ENCODE measurements at regions not wholly inside any gene's neighbourhood (a gene's known extent, or its start where the extent isn't known, plus 50 kb on each side); places are given as distances from the start of the nearest gene placed in this dataset.

DNA sequence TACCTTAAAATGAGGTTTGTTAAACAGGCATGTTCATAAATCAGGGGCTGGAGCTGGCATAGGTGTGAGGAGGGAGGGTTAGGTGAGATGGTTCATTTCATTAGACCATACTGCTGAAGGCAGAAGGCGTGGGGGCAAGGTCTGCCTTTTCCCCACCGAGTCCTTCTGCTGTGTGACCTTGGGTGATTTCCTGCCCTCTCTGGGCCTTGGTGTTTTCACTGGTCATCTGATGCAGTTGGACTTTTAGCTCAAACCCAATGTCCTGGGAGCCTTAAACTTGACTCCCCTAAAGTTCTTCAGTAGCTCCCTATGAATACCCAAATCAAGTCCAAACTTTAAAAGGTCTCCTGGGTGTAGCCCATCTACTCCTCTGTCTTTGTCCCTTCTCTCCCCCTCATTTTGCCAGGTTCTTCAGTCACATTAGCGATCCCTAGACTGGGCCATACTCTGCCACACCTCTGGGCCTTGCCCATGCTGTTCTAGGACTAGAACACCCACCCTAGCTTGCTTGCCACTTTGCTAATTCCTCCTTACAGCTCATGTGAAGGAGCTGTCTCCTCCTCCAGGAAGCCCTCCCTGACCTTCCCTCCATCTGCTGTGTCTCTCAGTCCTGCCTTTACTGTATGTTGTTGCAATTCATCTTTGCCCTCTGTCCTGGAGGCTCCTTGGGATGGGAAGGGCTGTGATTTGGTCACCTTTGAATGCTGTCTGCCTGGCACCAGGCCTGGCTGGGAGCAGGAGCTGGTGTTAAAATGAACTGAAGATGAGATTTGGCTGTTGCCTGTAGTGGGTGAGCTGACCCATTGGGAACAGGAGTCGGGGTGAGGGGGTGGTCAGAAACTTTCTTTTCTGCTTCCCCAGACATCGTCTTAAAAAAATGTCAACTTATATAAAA is 85.4 kb upstream of the HS6ST1 start:
- Mint-ChIP-seq H3K36me3 (no peaks in the 10 kb centered on the region), H3K27ac (no peak overlapping the region), H3K9me3 (peaks cover 0 to 2% (median 0%) of the 10 kb centered on the region in 11 donors), H3K4me1 (peaks cover 0 to 4% (median 0%) of the 10 kb centered on the region in 7 donors), H3K4me3 (no peak overlapping the region), H3K27me3 (peaks cover 0 to 35% (median 14%) of the 10 kb centered on the region in 5 donors)
- no peaks in the 10 kb centered on the region for H3K4me1 ChIP-seq (ENCODE audit: control insufficient read depth in 2 of 2, insufficient read depth in 2 of 2, low read length in 2 of 2)
- peaks cover 0 to 4% of the 10 kb centered on the region in 2 donors for H3K27me3 ChIP-seq (ENCODE audit: control insufficient read depth in 2 of 2, insufficient read depth in 2 of 2, low read length in 2 of 2)
- intact Hi-C loops (cut with micrococcal nuclease), result no loop called here
- H3K27ac ChIP-seq (ENCODE audit: low read depth, low read length), result no peak overlapping the region
- ATAC-seq, result no peak
- DNase-seq, result no peak
- H3K4me3 ChIP-seq (ENCODE audit: low read length), result no peak overlapping the region
- POLR2A ChIA-PET, result no interaction called here
- H3K9me3 ChIP-seq (ENCODE audit: control insufficient read depth in 2 of 3, low read length in 3 of 3), result no peaks in the 10 kb centered on the region
- no peaks in the 10 kb centered on the region for H3K36me3 ChIP-seq (ENCODE audit: control insufficient read depth in 2 of 3, insufficient read depth in 3 of 3, low read length in 3 of 3)
- CTCF ChIA-PET, result no interaction called here

DNA sequence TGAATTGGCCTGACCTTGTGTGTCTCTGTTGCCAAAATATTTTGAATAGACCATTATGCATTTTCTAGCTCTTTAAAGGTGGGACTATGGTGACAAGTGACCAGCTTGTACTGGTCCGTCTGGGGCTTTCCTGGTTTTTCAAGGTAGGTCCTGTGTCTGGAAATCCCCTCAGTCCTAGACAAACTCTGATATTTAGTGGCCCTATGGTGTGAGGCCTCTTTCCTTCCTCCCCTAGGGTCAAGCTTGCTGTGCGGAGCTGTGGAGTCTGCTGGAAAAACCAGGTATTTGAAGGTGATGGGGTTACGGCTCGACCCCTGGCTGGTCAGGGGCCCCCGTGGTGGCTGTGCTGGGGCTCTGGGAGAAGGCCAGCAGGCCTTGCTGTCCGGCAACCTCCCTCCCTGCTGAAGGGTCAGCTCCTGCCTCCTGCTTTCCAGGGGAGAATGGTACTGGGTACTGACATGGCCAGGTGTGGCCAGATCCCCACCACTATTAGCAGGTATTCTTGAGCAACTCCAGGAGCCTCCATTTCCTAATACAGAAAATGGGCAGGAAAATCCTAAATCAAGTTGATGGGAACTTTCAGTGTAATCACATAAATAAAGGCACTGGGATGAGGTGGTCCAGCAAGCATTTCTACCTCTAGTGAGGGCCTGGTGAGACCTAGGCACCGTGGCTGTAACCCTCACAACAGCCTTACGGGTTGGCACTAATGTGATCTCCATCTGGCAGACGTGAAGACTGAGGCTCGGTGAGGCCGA is 86.2 kb upstream of the HS6ST1 start:
- H3K4me1 ChIP-seq (ENCODE audit: control insufficient read depth in 2 of 2, insufficient read depth in 2 of 2, low read length in 2 of 2), result no peaks in the 10 kb centered on the region
- no peak overlapping the region for H3K4me3 Mint-ChIP-seq
- peaks cover 0 to 35% (median 8%) of the 10 kb centered on the region in 5 donors for H3K27me3 Mint-ChIP-seq
- no peaks in the 10 kb centered on the region for H3K9me3 ChIP-seq (ENCODE audit: control insufficient read depth in 2 of 3, low read length in 3 of 3)
- no peaks in the 10 kb centered on the region for H3K36me3 ChIP-seq (ENCODE audit: control insufficient read depth in 2 of 3, insufficient read depth in 3 of 3, low read length in 3 of 3)
- ATAC-seq (no peak), DNase-seq (no peak)
- peaks cover 0 to 2% (median 0%) of the 10 kb centered on the region in 7 donors for H3K4me1 Mint-ChIP-seq
- intact Hi-C loops (cut with micrococcal nuclease), result no loop called here
- no peak overlapping the region for H3K4me3 ChIP-seq (ENCODE audit: low read length)
- no peak overlapping the region for H3K27ac Mint-ChIP-seq
- H3K27me3 ChIP-seq (ENCODE audit: control insufficient read depth in 2 of 2, insufficient read depth in 2 of 2, low read length in 2 of 2), result peaks cover 0 to 4% of the 10 kb centered on the region in 2 donors
- peaks cover 0 to 2% (median 0%) of the 10 kb centered on the region in 11 donors for H3K9me3 Mint-ChIP-seq
- H3K36me3 Mint-ChIP-seq, result no peaks in the 10 kb centered on the region
- POLR2A ChIA-PET, result no interaction called here
- no peak overlapping the region for H3K27ac ChIP-seq (ENCODE audit: low read depth, low read length)
- CTCF ChIA-PET, result no interaction called here

DNA sequence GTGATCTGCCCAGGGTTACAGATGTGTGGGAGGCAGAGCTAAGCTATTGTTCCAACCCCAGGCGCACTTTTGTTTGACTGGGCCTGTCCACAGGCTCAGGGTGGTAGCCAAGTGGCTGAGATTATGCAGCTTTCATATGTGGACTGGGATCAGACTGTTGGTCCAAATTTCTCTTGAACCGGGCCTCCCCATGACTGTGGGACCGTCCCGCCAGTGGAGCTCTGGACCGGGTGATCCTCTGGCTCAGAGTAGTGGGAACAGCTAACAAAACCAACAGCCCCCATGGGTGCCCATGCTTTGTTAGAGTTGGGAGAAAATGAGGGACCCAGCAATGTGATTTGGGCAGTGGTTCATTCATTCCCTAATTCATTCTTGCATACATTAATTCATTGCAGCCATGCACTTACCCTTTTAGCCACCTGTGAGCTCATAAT is 86.8 kb upstream of the HS6ST1 start:
- intact Hi-C loops (cut with micrococcal nuclease), result no loop called here
- no peaks in the 10 kb centered on the region for H3K9me3 ChIP-seq (ENCODE audit: control insufficient read depth in 2 of 3, low read length in 3 of 3)
- peaks cover 0 to under 1% (median 0%) of the 10 kb centered on the region in 7 donors for H3K4me1 Mint-ChIP-seq
- ChIA-PET POLR2A (no interaction called here), CTCF (no interaction called here)
- no peaks in the 10 kb centered on the region for H3K36me3 ChIP-seq (ENCODE audit: control insufficient read depth in 2 of 3, insufficient read depth in 3 of 3, low read length in 3 of 3)
- no peaks in the 10 kb centered on the region for H3K36me3 Mint-ChIP-seq
- H3K27ac Mint-ChIP-seq, result peak overlapping the region in 1 of 9 donors; percentile 17
- no peaks in the 10 kb centered on the region for H3K4me1 ChIP-seq (ENCODE audit: control insufficient read depth in 2 of 2, insufficient read depth in 2 of 2, low read length in 2 of 2)
- peaks cover 0 to 1% (median 0%) of the 10 kb centered on the region in 11 donors for H3K9me3 Mint-ChIP-seq
- H3K27me3 ChIP-seq (ENCODE audit: control insufficient read depth in 2 of 2, insufficient read depth in 2 of 2, low read length in 2 of 2), result peaks cover 0 to 4% of the 10 kb centered on the region in 2 donors
- peaks cover 0 to 35% (median 6%) of the 10 kb centered on the region in 5 donors for H3K27me3 Mint-ChIP-seq
- DNase-seq (no peak), ATAC-seq (no peak)
- no peak overlapping the region for H3K4me3 Mint-ChIP-seq
- H3K27ac ChIP-seq (ENCODE audit: low read depth, low read length), result no peak overlapping the region
- no peak overlapping the region for H3K4me3 ChIP-seq (ENCODE audit: low read length)

DNA sequence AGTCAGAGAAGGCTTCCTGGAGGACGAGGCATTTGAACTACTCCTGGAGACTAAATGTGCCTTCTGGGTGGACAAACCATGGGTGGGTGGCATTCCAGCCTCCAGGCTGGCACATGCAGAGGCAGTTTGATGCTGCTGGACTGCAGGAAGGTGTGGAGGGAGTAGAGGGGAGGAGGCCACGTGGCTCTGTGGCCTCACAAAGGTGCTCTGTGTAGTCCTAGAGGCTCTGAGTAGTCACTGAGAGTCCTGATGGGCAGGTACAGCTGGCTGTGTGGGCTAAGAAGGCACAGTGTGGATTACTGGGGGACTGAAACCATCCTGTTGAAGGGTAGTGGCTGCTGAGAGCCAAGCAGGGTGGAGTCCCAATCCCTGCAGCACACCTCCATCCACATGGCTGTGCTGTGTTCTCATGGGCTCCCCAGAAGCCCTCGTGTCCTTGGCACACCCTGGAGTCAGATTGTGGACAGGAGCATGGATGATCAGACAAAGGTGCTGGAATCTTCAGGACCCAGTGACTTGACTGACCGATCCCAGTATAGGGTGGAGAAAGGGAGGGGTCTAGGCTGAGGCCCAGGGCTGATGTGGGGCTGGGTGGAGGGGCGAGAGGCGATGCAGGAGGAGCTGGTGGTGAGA is 87.4 kb upstream of the HS6ST1 start:
- POLR2A ChIA-PET, result no interaction called here
- H3K36me3 ChIP-seq (ENCODE audit: control insufficient read depth in 2 of 3, insufficient read depth in 3 of 3, low read length in 3 of 3), result no peaks in the 10 kb centered on the region
- no peaks in the 10 kb centered on the region for H3K9me3 Mint-ChIP-seq
- H3K27ac ChIP-seq (ENCODE audit: low read depth, low read length), result no peak overlapping the region
- CTCF ChIA-PET, result no interaction called here
- H3K4me1 Mint-ChIP-seq, result no peaks in the 10 kb centered on the region
- H3K4me3 ChIP-seq (ENCODE audit: low read length), result no peak overlapping the region
- ATAC-seq (no peak), DNase-seq (peak in 1 of 9 donors; percentile 11)
- H3K27ac Mint-ChIP-seq, result no peak overlapping the region
- no peaks in the 10 kb centered on the region for H3K9me3 ChIP-seq (ENCODE audit: control insufficient read depth in 2 of 3, low read length in 3 of 3)
- no peak overlapping the region for H3K4me3 Mint-ChIP-seq
- H3K4me1 ChIP-seq (ENCODE audit: control insufficient read depth in 2 of 2, insufficient read depth in 2 of 2, low read length in 2 of 2), result no peaks in the 10 kb centered on the region
- peaks cover 0 to 4% of the 10 kb centered on the region in 2 donors for H3K27me3 ChIP-seq (ENCODE audit: control insufficient read depth in 2 of 2, insufficient read depth in 2 of 2, low read length in 2 of 2)
- no peaks in the 10 kb centered on the region for H3K36me3 Mint-ChIP-seq
- peaks cover 0 to 35% (median 6%) of the 10 kb centered on the region in 5 donors for H3K27me3 Mint-ChIP-seq
- intact Hi-C loops (cut with micrococcal nuclease), result no loop called here

DNA sequence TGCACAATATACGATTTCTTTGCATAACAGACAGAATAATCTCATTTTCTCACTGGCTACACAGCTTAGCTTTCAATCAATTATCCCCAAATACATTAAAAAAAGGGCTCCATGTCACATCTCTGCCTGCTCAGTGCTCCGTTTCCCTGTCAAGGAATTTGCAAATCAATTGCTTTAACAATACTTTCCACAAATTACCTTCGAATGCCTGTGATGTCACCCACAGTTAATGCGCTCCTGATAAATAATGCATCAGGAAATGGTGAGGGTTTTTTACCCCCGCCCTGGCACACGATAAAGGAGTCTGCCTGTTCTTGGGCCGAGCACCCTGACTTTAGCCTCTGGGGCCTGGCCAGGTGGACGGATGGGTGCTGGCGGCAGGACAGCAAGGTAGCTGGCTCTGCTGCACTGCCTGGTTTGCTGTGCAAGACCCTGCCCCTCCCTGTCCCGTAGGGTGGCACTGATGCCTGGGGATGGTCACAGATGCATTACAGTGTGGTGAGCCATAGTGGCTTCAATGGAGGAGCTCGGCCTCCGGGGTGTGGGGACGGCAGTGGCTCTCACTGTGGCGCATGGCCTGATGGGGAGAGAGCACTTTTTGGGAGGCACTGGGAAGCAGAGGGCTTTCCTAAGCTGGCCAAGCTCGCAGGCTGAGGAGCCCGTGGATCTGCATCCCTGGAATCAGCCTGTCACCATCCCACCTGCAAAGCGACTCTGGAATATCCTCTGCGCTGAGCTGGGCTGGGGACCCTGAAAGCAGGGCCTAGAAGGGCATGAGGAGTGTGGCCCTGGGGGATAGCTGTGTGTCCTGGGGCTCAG is 88.3 kb upstream of the HS6ST1 start:
- no peaks in the 10 kb centered on the region for H3K9me3 ChIP-seq (ENCODE audit: control insufficient read depth in 2 of 3, low read length in 3 of 3)
- ATAC-seq (no peak), DNase-seq (peak in 1 of 9 donors; percentile 18)
- ChIA-PET CTCF (no interaction called here), POLR2A (no interaction called here)
- H3K27me3 ChIP-seq (ENCODE audit: control insufficient read depth in 2 of 2, insufficient read depth in 2 of 2, low read length in 2 of 2), result peaks cover 0 to 4% of the 10 kb centered on the region in 2 donors
- Mint-ChIP-seq H3K4me3 (no peak overlapping the region), H3K4me1 (no peaks in the 10 kb centered on the region), H3K9me3 (no peaks in the 10 kb centered on the region), H3K27ac (no peak overlapping the region), H3K27me3 (peaks cover 0 to 35% (median 6%) of the 10 kb centered on the region in 5 donors), H3K36me3 (no peaks in the 10 kb centered on the region)
- H3K27ac ChIP-seq (ENCODE audit: low read depth, low read length), result no peak overlapping the region
- no peak overlapping the region for H3K4me3 ChIP-seq (ENCODE audit: low read length)
- intact Hi-C loops (cut with micrococcal nuclease), result no loop called here
- no peaks in the 10 kb centered on the region for H3K4me1 ChIP-seq (ENCODE audit: control insufficient read depth in 2 of 2, insufficient read depth in 2 of 2, low read length in 2 of 2)
- H3K36me3 ChIP-seq (ENCODE audit: control insufficient read depth in 2 of 3, insufficient read depth in 3 of 3, low read length in 3 of 3), result no peaks in the 10 kb centered on the region

All from naive thymus-derived CD4-positive, alpha-beta T cell (primary cell).